HG03460 (cell line): ENCODE measurements at regions not wholly inside any gene's neighbourhood (a gene's known extent, or its start where the extent isn't known, plus 50 kb on each side); places are given as distances from the start of the nearest gene placed in this dataset.
"Not testable (repeated sequence)": the region's sequence is repeated elsewhere in the genome, so short reads cannot be mapped to it uniquely, and the experiment has no call there.

Experiments used
- ATAC-seq: cut with Tn5 transposase; IDR thresholded peaks from one replicate; pipeline ENCODE4 v1.9.1; 2021; ENCODE audit not compliant: unreplicated experiment

DNA sequence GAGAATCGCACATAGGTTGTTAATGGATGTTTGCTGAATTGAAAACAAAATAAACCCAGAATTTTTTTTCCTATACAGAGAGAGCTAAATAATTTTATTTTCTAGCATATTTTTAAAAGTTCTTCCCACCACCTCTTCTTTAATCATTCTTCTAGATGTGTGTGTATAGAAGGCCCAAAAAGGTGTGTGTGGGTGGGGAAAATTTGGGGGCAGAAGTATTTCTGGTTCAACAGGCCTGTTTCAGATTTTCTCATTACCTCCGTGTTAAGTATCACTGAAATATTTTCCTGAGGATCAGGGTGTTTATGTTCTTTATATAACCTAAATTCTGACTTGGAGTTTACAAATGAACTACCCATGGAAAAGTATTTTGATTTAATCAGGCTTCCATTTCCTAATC lies 144.2 kb upstream of the ZNF804B start:
- no peak for ATAC-seq

- no peak for ATAC-seq
Measured at GRCh38 chr7:88614736-88615135, 144.8 kb upstream of the ZNF804B start.

DNA sequence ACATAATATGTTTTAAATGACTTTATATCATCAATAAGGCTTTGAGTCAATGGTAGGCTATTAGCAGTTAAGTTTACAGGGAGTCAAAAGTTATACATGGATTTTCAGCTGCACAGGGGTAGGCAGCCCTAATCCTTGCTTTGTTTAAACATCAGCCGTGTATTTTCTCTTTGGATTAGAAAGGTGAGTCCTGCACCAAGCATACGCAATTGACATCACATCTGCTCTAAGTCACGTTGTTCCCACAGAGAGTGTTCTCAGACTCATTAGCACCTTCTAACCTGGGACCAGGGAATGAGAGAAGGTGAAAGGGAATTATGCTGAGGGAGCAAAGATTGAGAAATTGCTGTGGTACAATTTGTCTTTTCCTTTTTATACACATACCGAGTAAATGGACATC lies 148.6 kb upstream of the ZNF804B start:
- no peak for ATAC-seq

DNA sequence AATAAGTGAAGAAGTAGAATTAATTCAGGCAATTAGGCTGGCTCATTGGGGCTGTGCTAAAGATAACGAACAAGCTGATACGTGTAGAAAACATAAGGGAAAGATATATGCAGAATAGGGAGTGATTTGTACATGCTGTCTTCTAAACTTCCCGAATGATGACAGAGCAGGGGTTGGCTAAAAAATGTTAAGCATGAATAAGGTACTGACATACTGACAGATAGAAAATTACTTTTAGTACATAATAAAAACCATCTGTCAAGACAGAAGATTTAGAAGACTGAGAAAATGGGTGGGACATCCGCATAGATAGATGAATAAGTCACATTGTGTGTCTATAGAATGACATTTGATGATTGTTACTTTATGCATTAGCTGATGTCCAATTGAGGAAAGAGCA lies 158.8 kb upstream of the ZNF804B start:
- ATAC-seq = no peak

GRCh38 chr7:88599528-88599927 lies 160.0 kb upstream of the ZNF804B start:
- no peak for ATAC-seq

DNA sequence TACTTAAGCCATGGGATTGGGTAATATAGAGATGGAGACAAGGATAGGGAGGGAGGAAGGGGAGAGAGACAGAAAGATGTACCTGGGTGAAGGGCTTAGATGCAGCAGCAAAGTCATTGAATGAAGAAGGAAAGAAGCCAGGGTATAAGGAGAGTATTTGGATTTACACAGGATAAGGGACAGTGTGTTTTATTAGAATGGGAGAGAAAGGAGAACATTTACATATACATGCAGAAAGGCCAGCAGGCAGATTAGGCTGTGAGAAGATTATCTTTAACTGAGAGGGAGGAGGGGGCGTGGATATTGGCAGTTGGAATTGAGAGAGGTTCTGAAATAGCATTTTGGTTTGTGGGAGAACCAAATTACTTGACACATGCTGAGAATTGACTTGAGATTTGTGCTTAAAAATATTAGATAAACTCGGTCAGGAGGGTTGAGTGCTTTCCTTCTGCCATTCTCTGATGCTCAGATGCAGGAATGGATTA lies 161.5 kb upstream of the ZNF804B start:
- ATAC-seq = no peak

DNA sequence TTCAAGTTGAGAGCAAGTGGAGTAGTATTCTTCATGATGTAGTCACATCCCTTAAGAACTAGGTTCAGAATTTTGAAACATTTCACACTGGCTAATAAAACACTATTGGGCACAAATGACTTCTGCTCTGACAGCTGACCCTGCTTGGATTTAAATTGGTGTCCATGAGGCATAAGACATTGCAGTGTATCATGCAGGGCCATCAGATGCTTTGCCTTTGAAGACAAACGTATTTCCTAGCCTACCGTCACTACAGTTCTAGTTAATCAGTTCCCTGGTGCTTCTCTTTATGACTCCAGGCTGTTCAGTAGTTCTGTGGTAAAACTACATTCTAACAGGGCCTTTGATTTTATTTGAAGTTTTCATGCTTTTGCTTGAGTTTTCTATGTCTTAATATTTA lies 168.5 kb upstream of the ZNF804B start:
- no peak for ATAC-seq

DNA sequence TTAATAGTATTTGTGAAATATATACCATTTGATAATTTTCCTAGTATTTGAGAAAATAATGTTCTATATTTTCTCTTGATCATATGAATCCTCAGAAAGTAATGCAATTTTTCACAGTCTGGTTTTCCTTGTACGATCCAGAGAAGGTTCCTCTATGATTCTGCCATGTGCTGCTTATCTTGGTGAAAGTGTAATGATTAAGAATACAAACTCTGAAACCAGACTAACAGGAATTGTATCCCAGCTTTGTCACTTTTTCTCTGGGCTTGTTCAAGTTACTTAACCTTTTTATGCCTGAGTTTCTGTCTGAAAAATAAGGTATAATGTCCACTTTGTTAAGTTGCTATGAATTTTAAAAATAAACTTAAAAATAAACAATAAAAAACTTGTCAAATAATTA lies 169.6 kb upstream of the ZNF804B start:
- ATAC-seq = no peak

GRCh38 chr7:88586890-88587289 lies 172.6 kb upstream of the ZNF804B start:
- ATAC-seq = no peak

DNA sequence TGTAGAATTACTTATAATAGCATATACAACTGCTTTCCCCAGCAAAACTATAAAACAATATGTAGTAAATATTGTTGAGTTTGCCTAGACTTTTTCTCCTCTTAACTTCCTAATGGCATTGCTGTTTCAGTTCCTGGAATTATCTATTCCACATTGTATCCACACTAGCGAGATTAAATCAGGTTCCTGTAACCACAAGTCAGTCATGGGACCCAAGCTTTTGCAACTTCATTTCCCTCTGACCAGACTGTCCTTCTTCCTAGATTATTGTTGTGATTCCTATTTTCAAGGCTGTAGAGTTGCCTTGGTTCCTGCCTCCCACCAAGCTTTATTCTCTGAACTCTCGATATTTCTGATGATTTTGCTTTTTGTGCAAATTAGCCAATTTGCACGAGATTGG lies 173.3 kb upstream of the ZNF804B start:
- ATAC-seq = no peak

DNA sequence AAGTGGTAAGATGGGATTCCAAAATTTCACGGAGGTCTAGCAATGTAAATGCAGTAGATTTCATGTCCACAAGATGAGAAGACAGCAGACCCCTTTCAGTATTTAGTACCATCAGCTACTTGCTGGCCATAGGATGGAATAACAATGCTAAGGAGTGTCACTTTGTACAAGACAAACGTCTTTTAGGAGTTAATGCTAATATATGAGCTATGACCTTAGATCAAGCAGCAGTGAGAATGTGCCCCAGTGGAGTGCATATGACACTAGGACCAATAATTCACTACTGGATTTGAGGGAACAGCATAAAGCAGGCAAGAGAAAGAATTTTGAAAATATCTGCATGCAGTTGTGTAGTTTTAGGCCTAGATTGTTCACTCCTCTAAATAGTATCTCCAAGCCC lies 182.8 kb upstream of the ZNF804B start:
- ATAC-seq = no peak

GRCh38 chr7:88566162-88566729 lies 193.3 kb upstream of the ZNF804B start:
- no peak for ATAC-seq

- no peak for ATAC-seq
Measured at GRCh38 chr7:88565401-88565800, 194.1 kb upstream of the ZNF804B start.

DNA sequence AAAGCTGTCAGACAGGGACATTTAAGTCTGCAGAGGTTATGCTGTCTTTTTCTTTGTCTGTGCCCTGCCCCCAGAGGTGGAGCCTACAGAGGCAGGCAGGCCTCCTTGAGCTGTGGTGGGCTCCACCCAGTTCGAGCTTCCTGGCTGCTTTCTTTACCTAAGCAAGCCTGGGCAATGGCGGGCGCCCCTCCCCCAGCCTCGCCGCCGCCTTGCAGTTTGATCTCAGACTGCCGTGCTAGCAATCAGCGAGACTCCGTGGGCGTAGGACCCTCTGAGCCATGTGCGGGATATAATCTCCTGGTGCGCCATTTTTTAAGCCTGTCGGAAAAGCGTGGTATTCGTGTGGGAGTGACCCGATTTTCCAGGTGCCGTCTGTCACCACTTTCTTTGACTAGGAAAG lies 203.1 kb upstream of the ZNF804B start:
- not testable (repeated sequence) for ATAC-seq

- ATAC-seq = not testable (repeated sequence)
Measured at GRCh38 chr7:88554847-88555246, 204.7 kb upstream of the ZNF804B start.

DNA sequence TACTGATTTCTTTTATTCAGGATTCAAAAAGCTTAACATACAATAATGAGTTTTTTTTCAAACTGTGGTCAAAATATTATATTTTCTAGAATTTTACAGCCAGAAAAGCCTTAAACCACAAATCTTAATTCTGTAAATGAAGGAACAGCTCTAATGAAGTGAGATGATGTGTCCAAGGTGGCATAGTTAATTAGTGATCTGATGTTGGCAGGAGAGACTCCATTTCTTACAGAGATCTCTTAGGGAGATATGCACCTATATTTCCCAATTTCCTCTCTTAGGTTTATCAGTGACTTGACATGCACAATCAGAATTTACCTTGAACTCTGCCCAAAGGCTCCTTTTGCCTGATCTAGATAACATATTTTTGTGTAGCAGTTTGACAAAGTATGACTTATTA lies 211.1 kb upstream of the ZNF804B start:
- ATAC-seq = no peak

DNA sequence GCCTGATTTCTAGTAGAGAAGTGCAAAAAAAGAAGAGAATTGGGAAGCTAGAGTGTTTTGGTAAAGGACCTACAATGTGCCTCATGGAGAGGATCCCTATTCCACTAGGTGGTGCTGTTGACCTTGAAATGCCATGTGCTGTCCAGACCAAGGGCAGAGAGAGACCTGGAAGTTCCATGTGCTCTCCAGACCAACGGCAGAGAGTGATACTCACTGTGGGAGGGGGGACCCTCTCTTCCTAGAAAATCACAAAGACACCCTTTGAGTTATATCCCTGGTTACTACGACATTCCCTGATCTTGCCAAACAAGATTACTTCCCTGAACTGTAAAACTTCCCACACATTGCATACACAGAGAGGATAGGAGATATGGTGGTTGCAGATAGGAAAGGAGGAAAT lies 212.7 kb upstream of the ZNF804B start:
- ATAC-seq = no peak

GRCh38 chr7:88545663-88546062 lies 213.8 kb upstream of the ZNF804B start:
- no peak for ATAC-seq

- ATAC-seq = no peak
Measured at GRCh38 chr7:88540012-88540411, 219.5 kb upstream of the ZNF804B start.

- no peak for ATAC-seq
Measured at GRCh38 chr7:88539518-88539917, 220.0 kb upstream of the ZNF804B start.

DNA sequence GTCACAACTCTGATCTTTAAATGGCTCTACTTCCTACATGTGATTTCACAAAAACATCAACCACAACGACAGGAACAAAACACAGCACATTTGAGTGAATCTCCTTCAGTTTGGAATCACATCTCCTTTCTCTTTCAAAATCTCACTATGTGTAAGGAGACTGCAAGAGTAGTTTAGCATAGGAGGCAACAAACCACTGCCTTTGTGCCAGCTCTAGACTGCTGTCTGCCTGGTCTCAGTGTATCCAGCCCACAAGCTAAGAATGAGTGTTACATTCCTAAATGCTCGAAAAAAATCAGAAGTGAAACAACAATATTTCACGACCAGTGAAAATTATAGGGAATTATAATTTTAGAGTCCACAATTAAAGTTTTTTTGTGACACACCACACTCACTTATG lies 217.0 kb upstream of the STEAP4 start:
- ATAC-seq = no peak

DNA sequence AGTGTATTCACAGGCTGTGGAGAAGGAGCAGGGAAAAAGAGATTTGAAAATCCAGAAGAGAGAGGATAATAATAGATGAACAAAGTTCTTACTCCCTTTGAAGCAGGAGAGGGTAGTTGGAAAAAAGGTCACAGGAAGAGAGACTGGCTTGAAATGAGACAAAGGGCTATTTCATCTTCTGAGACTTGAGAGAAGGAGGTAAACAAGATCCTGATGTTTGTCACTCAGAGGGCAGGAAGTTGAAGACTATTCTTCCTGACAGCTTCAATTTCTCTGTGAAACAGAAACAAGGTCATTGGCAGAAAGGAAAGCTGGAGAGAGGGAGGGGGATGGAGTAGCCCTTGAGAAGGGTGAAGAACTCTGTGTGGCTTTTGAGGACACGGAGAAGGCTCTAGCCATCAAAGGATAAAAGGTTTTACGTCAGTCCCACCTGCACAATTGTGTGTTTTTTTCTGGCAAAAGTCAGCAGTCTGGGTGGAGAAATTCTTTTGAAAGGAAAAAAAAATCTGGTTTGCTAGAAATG lies 216.1 kb upstream of the STEAP4 start:
- no peak for ATAC-seq

- no peak for ATAC-seq
Measured at GRCh38 chr7:88516429-88516828, 209.7 kb upstream of the STEAP4 start.
